GM21717 (cell line): ENCODE measurements at regions not wholly inside any gene's neighbourhood (a gene's known extent, or its start where the extent isn't known, plus 50 kb on each side); places are given as distances from the start of the nearest gene placed in this dataset.
"Not testable (repeated sequence)": the region's sequence is repeated elsewhere in the genome, so short reads cannot be mapped to it uniquely, and the experiment has no call there.

Experiments
- ATAC-seq: cut with Tn5 transposase; IDR thresholded peaks from one replicate; pipeline ENCODE4 v1.9.1; 2021; ENCODE audit warnings: mild to moderate bottlenecking, moderate library complexity; ENCODE audit not compliant: unreplicated experiment

DNA sequence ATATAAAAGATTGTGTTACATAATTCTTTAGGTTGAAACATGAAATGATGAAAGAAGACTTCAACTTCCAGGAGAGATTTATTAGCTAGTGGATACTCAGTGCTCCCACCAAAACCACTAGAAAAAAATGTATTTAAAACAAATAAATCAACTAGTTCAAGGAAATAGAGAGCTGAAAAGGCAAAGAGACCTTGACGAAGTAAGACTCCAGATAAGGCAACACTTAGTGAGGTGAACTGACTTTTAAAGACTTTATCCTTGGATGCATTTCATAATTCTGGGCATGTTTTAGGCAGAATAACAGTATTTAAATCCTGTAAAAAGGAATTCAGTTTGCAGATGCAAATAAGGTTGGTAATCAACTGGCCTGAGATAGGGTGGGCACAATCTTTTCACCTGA lies 1150.7 kb downstream of the FSCB start:
- ATAC-seq = no peak

DNA sequence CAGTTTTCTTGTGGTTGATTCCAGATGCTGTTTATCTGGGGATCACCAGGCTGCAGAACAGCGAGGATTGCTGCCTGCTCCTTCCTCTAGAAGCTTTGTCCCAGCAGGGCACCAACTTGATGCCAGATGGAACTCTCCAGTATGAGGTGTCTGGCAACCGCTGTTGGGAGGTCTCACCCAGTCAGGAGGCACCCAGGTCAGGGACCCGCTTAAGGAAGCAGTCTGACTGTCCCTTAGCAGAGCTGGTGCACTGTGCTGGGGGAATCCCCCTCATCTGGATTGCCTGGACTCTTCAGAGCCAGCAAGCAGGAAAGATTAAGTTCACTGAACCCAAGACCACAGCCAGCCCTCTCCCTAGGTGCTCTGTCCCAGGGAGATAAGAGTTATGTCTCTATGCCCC lies 1165.2 kb downstream of the FSCB start:
- no peak for ATAC-seq

GRCh38 chr14:43338713-43339112 lies 1168.4 kb downstream of the FSCB start:
- no peak for ATAC-seq

GRCh38 chr14:43336351-43336750 lies 1170.7 kb downstream of the FSCB start:
- ATAC-seq = no peak

GRCh38 chr14:43326501-43327407 lies 1180.3 kb downstream of the FSCB start:
- not testable (repeated sequence) for ATAC-seq

DNA sequence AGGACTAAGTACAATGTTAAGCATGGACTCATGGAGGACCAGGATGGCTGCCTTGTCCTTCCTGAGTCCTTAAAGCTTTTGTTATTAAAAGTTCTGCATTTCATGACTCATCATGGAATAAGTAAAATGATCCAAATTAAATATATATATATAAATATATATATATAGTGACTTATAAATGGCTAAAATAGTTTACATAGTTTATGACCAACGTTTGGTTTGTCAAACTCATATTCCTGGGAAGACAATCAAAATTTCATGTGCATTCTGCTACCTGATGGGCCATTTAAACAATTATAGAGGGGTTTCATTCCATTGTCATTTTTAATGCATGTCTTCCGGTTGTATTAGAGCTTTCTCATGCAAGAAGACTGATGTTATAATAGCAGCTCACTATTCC lies 1190.7 kb downstream of the FSCB start:
- no peak for ATAC-seq

DNA sequence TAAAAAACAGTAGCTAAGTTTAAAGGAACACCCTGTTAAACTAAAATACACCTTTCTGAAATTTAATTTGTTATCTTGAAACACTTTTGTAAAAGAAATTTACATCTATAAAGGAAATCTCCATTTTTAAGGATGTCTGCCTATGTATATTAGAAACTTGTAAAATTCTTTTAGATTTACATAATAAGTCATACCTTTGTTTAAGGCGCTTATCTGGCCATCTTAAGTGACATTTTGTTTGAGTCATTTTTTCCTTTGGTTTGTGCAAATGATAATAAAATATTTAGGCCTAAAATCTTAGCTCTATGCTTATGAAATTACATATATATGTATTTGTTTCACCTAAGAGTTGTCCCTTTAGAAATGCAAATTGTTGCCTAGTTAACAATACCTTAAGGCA lies 1193.4 kb downstream of the FSCB start:
- no peak for ATAC-seq

DNA sequence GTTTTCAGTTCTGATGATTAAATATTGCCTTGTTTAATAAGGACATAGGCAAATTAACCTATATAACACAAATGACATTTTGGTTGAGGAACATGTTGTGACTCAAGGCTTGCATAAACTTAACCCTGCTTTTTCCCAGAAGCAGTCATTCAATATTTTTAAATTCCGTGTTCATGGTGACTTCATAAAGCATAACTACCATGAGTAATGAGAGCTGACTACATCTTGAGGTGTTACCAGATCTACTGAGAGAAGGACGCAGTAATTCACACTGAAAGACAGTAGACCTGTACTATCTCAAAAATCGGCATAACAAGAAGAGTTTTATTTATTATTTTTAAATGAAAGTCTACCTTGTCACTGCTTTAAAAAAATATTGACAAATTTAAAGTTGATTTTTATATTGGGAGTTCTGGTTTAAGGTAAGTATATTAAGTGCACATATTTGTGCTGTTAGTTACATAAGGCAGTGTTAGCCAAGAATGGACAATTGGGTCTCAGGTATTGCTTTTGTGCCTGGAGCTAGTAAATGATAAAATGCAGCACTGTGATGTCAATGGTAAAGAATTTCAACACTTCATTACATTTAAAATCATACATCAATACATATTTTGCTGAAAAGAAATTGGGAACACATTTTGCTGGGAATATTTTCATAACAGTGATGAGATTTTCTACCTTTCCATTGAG lies 1198.5 kb downstream of the FSCB start:
- ATAC-seq = no peak

DNA sequence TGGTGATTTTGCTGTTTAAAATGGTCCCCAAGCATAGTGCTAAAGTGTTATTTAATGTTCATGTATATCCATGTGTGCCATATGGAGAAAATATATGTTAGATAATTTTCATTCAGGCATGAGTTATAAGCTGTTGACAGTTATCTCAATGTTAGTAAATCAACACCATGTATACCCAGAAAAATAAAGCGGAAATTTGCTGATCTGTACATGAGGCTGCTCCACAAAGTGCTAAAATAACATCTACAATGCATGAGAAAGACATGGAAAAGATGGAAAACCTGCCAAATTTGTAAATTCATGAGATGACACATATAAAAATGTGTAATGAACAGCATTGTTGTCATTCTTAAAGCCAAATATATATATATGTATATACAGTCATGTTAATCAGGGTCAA lies 1199.2 kb downstream of the FSCB start:
- ATAC-seq = no peak

GRCh38 chr14:43306053-43306452 lies 1201.0 kb downstream of the FSCB start:
- no peak for ATAC-seq

DNA sequence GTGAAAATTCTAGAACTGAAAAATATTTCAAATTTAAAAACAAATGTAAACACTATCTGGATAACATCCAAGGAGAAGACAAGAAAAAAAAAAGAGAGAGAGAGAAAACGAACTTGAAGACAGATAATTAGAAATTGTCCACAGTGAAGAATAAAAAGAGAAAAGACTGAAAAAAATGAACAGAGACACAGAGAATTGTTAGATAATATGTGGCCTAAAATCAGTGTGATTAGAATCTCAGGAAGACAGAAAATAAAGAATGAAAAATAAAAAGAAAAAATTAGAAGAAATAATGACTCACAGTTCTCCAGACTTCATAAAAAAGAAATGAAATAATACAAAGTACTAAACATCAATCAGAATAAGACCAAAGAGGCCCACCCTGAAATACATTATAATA lies 1209.3 kb downstream of the FSCB start:
- ATAC-seq = no peak

- ATAC-seq = not testable (repeated sequence)
Observed at GRCh38 chr14:43296061-43296460, 1211.0 kb downstream of the FSCB start.

GRCh38 chr14:43285575-43285974 lies 1221.5 kb downstream of the FSCB start:
- ATAC-seq = no peak

DNA sequence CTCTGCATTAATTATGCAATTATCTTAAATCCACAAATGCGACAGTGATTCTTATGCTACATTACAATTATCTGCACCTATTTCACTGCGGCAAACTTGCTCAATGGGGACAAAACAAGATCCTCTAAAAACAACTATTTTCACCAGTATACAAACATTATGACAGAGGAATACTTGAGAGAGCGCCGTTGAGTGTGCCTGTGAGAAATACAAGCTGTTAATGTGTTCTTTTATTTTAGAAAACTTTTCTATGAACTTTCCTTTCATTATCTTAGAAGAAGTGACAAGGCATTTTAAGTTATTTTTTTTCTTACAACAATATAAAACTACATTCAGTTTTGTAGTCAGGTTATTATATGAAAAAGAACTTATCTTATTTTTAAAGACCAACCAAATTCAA lies 1247.0 kb downstream of the FSCB start:
- no peak for ATAC-seq

- ATAC-seq = no peak
Observed at GRCh38 chr14:43258396-43258795, 1248.7 kb downstream of the FSCB start.

DNA sequence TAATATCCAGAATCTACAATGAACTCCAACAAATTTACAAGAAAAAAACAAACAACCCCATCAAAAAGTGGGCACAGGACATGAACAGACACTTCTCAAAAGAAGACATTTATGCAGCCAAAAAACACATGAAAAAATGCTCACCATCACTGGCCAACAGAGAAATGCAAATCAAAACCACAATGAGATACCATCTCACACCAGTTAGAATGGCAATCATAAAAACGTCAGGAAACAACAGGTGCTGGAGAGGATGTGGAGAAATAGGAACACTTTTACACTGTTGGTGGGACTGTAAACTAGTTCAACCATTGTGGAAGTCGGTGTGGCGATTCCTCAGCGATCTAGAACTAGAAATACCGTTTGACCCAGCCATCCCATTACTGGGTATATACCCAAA lies 1250.1 kb downstream of the FSCB start:
- ATAC-seq = not testable (repeated sequence)

DNA sequence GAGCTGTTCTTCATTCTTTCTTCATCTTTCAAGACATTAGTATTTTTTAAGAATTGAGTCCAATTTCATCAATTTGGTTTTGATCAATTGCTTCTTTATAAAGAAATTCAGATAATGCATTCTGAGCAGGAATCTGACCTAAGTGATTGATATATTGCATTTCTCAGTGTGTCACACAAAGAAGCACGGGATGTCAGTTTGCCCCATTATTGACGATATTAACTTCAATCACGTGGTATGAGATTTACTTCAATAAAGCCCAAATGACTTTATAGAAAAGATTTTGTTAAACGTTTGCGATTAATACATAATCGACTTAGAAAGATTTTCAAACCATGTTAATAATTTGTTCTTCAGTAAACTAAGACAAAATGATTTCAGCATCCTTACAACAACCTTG lies 1254.2 kb downstream of the FSCB start:
- ATAC-seq = no peak

DNA sequence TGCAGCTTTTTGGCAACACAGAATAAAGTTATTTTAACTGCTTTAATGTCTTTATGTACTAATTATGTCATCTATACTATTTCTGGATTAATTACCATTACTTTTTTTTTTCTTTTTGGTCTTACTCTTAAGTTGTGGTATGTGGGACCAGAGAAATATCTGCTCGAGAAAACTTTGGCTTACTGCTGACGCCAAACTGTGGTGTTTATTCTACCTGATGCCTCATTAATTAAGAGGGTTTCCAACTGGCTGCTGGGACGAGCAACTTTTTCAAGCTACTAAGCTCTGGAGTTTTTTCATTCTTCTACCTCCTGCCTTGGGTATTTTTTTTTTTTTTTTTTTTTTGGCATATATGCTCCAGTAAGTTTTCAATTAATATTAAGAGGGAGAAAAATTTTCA lies 1257.5 kb downstream of the FSCB start:
- no peak for ATAC-seq

DNA sequence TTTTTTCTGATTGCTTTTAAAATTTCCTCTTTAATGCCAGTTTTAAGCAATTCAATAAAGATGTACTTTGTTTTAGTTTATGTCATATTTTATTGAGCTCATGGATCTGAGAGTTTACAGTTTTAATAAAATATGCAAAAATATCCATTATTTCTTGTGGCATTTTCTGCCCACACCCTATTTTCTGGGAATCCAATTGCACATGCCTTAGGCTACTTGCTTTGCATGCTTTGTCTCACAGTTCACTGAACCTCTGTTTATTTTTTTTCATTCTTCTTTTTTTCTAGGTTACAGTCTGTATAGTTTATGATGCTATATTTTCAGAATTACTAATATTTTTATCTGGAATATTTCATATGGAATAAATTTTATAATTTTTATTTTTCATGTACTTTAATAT lies 1258.0 kb downstream of the FSCB start:
- ATAC-seq = no peak

DNA sequence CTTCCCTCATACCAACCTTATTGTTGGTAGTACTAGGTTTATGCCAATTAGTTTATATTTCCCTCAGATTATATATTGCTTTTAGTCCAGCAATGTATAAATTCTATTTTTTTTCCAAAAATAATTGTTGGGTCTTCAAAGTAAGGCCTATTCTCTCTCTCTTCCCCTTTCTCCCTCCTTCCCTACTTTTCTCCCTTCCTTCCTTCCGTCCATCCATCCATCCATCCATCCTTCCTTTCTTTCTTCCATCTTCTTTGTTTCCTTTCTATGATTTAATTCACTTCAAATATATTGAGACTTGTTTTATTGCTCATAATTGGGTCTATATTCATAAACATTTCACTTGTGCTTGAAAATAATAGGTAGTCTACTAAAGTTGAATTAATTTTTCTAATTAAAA lies 1259.2 kb downstream of the FSCB start:
- ATAC-seq = no peak

GRCh38 chr14:43244142-43244625 lies 1262.9 kb downstream of the FSCB start:
- ATAC-seq = no peak

DNA sequence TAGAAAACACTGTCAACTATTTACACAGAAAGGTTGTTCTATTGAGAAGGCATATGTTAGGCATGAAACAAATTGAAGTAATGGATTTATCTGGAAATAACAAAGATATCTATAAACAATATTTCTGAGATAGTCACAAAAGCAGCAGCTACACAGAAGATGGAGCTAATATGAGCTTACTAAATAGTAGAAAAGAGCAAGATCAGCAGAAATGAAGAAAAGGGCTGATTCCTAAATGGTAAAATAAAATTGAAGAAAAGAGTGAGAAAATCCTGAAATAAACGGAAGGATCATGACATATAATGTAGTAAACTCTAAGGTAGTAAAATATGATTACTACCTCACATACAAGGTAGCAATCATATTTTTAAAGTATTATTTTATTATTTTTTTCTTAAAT lies 1263.9 kb downstream of the FSCB start:
- no peak for ATAC-seq
